ENCODE measurements at regions not wholly inside any gene's neighbourhood (a gene's known extent, or its start where the extent isn't known, plus 50 kb on each side); places are given as distances from the start of the nearest gene placed in this dataset.
A peak's percentile ranks its signal among the peaks of the same experiment; 100 is the strongest.
"Not testable (repeated sequence)": the region's sequence is repeated elsewhere in the genome, so short reads cannot be mapped to it uniquely, and the experiment has no call there.

- DNase-seq: peak; percentile 35
Observed at GRCh38 chr10:35872671-35873070, 230.6 kb upstream of the FZD8 start.

GRCh38 chr10:35870665-35871310, 228.7 kb upstream of the FZD8 start:
- DNase-seq: no peak

DNA sequence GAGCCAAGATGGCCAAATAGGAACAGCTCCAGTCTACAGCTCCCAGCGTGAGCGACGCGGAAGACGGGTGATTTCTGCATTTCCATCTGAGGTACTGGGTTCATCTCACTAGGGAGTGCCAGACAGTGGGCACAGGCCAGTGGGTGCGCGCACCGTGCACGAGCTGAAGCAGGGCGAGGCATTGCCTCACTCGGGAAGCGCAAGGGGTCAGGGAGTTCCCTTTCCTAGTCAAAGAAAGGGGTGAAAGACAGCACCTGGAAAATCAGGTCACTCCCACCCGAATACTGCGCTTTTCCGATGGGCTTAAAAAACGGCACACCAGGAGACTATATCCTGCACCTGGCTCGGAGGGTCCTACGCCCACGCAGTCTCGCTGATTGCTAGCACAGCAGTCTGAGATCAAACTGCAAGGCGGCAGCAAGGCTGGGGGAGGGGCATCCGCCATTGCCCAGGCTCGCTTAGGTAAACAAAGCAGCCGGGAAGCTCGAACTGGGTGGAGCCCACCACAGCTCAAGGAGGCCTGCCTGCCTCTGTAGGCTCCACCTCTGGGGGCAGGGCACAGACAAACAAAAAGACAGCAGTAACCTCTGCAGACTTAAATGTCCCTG, 216.7 kb upstream of the FZD8 start:
- not testable (repeated sequence) for DNase-seq

DNA sequence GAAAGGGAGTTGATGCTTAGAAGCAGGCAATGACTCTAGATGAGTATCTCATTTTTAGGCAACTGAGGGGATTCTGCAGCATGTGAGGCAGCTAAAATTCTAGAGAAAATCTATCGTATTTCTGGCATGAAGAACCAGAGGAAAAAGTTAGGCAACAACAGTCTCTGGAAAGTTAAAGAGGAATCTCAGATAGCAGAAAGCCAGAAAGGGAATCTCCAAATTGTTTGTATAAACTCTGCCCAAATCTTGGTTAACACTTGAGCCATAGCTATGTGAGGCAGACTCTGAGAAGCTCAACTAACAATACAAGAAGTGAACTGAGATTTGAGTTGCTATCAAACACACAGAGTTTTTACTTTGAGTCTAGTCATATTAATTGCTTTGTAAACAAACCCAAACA, 215.8 kb upstream of the FZD8 start:
- DNase-seq: no peak

- no peak for DNase-seq
Observed at GRCh38 chr10:35855155-35855947, 213.3 kb upstream of the FZD8 start.

DNA sequence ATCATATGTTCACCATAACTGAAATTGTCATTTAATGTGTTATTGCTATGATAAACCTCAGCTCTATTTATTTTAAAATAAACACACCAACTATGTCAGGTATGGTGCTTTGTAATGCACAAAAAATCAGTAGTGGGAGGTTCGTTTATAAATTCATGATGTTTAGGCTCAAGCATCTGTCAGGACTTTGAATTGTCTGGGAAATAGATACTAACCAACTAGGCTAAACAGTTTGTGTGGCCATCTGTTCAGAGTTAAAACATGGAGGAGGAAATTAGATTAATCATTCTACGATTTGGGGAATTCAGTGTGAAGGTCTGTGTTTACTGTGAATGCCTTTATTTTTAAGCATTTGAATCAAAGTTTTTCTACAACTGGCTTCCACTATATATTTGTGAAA, 212.6 kb upstream of the FZD8 start:
- DNase-seq: peak; percentile 51

GRCh38 chr10:35852721-35853120, 210.6 kb upstream of the FZD8 start:
- DNase-seq: no peak

- DNase-seq: no peak
Observed at GRCh38 chr10:35848412-35848811, 206.3 kb upstream of the FZD8 start.

DNA sequence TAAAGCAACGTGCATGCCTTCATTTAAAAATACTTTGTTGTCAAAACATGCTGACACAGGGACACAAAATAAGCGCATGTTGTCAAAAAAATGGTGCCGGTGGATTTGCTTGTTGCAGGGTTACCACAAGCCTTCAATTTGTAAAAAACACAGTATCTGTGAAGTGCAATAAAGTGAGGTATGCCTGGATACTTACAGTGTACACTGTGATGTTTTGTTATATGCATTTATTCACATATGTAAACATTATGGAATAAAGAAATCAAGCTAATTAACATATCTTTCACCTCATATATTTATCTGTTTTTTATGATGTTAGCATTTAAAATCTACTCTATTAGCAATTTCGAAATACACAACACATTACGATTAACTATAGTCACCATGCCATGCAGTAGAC, 202.6 kb upstream of the FZD8 start:
- DNase-seq: no peak

- DNase-seq: no peak
Observed at GRCh38 chr10:35843524-35844181, 201.6 kb upstream of the FZD8 start.

DNA sequence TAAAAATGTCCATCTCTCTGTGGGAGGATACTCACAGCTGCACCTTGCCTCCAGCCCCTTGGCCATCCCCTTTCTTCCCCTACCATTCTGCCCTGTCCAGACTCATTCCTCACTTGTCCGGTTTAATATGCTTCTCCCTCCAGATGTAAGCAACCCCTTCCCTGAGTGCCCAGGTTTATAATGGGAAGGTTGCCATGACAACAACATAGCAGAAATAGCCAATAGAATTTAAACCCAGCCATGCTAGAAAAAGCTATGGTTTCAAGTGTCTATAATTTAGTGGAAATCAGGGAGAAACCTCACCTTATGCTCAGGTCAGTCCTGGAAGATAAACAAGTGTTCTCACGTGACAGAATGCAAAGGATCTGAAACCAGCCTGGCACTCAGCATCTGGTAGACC, 196.0 kb upstream of the FZD8 start:
- DNase-seq: no peak

- DNase-seq: no peak
Observed at GRCh38 chr10:35835545-35835944, 193.4 kb upstream of the FZD8 start.

DNA sequence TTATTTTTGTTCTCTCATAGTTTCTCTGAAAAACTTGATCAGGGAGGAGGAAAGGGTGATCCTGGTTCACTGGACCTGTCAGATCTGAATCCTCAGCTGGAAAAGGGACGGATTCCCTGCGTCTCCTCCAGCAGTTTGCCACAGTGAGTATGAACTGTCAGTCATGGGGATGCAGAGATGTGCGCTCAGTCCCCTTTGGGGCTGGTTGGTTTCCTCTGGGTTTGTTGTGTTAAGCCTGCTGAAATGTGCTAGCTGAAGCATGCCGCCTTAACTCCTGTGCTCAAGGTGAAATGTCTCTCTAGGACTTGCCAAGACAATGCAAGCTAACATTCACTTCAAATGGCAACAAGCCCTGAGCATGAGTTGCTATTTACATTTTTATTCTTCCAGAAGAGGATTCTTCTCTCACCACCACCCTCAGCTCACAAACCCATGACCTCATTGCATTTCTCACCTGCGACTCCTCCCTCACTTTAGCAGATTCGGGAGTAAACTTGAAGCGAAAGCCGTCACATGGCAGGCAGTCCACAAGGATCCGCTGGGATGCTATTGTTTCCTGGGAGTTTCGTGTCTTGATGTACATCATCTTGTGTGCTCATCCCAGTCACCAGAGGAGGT, 192.9 kb upstream of the FZD8 start:
- no peak for DNase-seq

DNA sequence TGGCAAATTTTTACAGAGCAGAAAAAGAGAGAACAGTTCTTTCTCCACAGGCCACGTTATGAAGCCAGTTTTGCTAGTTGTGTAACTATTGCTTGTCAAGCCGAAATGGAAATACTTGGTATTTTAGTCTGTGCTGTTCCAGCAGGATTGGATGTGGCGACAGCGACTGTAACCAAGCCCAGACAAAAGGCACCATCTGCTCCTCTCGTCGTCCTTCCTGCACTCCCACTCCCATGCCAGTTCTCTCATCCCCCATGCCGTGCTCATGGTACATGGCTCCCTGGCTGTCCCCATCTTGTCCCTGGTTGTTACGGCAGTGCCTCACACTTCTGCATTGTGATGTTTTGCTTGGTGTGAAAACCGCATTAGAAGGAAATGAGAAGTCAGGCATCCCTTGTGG, 185.7 kb upstream of the FZD8 start:
- peak; percentile 7 for DNase-seq

GRCh38 chr10:35824704-35825103, 182.6 kb upstream of the FZD8 start:
- DNase-seq: no peak

DNA sequence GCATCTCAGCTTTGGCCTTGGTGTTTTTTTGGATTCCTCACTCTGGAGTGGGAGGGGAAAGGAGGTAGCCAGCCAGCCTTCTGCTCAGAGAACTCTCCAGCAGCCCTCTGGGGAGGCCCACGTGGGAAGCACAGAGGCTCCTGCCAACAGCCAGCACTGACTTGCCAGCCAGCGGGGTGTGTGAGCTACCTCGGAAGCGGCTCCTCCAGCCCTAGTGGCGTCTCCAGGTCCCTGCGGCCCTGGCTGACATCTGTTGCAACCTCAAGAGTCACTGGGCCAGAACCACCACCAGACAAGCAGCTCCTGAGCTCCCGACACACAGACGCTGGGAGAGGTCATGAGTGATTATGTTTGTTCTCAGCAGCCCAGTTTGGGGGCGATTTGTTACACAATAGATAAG, 180.2 kb upstream of the FZD8 start:
- DNase-seq: peak; percentile 88

DNA sequence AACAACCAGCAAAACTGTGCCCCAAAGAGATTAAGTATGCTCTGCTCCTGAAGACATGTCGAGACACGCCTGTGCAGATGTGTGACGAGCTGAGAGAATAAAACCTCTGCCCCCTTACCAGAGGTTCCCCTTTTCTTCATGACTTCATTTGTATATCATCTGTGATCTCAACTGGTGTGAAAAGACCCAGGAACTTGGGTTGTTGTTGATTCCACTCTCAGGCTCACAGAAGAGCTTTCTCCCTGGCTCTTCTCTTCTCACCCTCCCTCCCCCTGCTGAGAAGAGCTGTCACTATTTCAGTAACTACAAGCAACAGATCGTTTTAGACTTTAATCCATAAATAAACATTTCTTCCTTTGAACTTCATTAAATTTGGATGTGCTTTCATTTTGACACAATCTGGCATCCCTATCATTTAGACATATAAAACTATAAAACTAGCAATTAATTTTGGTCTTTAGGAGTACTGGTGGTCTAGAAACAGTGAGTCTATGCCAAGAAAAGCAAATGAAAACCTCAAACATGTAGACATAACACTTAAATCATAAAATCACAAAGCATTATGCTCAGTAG, 179.3 kb upstream of the FZD8 start:
- DNase-seq: no peak

- no peak for DNase-seq
Observed at GRCh38 chr10:35819736-35820135, 177.6 kb upstream of the FZD8 start.

GRCh38 chr10:35819011-35819410, 176.9 kb upstream of the FZD8 start:
- no peak for DNase-seq

GRCh38 chr10:35817109-35817508, 175.0 kb upstream of the FZD8 start:
- not testable (repeated sequence) for DNase-seq

DNA sequence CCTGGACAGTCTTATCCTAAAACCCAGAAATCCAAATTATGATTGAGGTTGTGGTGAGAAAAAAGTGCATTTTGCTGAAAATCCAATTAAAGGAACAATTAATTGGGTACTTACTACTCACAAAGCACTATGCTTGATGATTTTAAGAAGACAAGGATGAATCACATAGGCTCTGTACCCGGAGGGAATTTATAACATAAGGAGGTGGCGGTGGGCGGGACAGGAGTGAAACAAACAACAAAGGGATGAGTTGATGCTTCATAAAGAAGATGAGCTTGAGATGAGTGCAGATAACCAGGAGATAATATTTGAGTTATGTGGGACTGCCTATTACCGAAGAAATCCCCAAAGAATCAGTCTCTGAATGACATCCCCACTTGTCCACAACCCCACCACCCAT, 171.1 kb upstream of the FZD8 start:
- no peak for DNase-seq

- DNase-seq: no peak
Observed at GRCh38 chr10:35808344-35808743, 166.2 kb upstream of the FZD8 start.

DNA sequence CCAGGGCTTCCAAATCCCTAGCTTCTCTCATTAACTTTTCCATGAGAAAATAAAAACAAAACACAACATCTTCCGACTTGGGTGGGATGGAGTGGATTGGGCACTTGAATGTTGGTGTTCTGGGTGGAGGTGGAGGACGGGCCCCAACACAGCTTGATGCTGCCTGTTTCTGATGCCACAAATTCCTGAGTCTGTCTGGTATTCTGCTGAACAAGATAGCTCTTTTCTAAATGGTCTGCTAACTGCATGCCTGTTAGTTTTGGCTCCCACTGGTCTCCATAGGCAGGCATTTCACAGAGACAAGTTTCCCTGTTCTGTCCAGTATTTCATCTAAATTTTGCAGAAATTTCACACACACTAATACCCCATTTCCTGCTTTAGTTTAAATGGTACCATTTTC, 160.9 kb upstream of the FZD8 start:
- DNase-seq: no peak

Data from NCI-H2171 (cell line).